Stimulated activated CD4-positive, alpha-beta T cell treated with anti-CD3 and anti-CD28 coated beads, Interleukin-4, amount 100 ng/mL, for 4 hours (primary cell): ENCODE measurements at regions not wholly inside any gene's neighbourhood (a gene's known extent, or its start where the extent isn't known, plus 50 kb on each side); places are given as distances from the start of the nearest gene placed in this dataset.

Experiments
- DNase-seq, 2 experiments: peaks; one replicate each; pipeline ENCODE4 v3.0.0-alpha.2; 2020

DNA sequence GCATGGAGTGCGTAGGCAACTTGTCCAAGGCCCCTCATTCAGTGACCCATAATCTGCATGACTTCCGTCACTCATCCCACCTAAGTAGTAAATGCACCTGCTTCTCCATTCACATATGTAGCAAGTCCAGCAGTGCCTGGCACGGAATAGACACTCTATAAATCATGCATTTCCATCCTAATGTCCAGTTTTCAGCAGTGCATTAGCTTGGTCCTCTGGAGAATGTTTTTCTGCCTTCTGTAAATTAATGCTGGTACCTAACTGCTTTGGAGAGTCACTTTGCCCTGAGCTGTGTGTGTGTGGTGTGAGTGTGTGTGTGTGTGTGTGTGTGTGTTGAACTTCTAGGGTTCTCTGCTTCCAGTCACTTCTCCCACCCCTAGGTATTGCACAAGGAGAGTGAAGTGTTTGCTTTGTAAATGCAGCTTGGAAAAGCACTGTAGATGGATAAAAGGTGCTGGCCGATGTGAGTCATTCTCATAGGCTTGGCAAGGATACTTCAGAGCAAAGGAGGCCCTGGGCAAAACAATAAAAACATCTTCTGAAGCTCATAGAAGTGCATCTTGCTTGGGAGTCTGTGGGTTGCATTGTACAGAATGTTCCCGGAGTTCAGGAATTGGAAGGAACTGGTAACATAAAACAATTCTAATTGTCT lies 181.8 kb downstream of the KATNAL1 start:
- DNase-seq, result no peak

DNA sequence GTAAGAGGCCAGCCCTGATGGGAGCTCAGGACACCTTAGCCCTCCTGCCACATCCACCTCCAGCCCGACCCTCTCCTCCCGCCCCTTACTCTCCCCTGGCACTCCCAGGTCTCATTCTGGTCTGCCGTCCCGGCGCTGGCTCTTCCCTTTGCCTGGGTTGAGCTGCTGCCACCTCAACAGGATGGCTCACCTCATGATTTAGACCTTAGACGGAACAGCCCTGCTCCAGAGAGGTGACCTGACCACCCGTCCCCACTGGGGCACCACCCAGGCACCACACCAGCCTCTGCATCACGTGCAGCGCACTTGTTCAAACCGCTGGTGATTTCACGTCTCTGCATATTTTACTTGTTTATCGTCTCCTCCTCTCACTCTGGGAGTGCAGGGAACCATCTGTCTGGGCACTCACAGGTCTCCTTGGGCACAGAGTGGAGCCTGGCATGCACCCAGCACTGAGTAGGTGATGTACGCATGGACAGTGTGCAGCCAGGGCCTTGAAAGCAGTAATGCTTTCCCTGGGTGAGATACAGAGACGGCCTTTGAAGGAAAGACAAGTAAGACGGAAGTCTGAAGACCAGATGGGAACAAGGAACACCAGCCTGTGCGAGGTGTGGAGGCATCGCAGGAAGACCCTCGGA lies 183.1 kb downstream of the KATNAL1 start:
- no peak for DNase-seq

DNA sequence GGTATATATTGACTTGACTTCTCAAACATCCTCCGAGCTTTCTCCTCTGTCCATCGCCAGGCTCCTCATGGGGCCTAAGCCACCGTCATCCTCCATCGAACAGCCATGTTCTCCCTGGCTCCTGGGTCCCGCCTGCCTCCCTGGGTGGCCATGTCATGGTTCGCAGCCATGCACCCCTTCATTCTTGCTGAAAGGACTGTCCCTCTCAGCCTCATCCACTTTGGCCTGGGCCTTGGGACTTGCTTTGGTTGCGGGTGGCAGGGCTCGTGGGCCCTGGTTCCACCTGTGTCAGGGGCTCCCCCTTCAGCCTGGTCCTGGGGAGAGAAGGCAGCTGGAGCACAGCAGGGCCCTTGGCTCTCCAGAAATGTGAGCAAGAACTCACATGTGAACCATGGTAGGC lies 183.8 kb downstream of the KATNAL1 start:
- no peak for DNase-seq

DNA sequence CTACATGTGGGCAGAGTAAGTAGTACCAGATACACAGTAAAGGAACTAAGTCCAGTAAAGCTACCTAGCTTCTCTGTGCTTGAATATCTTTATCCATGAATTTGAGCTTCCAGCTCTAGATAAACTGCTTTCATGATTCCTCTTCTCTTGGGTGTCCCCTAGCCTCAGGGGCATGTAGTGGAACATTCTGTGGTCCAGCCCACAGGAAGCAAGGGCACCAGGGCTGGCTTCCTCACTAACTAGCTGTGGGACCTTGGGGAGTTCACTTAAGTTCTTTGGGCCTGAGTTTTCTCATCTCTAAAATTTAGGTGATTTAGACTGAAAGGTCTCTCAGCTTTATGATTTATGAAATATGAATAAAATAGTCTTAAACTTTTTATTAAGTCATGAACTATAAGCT lies 185.7 kb downstream of the KATNAL1 start:
- DNase-seq, result no peak

DNA sequence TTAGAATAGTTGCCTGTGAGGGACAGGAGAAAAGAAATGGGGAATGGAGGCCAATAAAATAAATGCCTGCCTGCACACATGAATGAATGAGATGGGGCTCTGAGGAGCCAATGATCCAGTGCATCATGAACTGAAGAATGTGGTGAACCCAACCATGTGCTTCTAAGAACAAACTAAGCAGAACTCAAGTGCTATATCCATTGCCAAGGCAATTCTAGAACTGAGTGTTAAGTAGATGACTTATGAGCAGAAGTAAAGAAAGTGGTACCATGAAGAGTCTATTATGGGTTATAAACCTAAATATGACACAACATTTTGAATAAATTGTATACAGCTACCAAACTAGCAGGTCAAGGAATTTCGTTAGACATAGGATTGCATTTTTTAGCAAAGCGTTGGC lies 186.1 kb downstream of the KATNAL1 start:
- no peak for DNase-seq

DNA sequence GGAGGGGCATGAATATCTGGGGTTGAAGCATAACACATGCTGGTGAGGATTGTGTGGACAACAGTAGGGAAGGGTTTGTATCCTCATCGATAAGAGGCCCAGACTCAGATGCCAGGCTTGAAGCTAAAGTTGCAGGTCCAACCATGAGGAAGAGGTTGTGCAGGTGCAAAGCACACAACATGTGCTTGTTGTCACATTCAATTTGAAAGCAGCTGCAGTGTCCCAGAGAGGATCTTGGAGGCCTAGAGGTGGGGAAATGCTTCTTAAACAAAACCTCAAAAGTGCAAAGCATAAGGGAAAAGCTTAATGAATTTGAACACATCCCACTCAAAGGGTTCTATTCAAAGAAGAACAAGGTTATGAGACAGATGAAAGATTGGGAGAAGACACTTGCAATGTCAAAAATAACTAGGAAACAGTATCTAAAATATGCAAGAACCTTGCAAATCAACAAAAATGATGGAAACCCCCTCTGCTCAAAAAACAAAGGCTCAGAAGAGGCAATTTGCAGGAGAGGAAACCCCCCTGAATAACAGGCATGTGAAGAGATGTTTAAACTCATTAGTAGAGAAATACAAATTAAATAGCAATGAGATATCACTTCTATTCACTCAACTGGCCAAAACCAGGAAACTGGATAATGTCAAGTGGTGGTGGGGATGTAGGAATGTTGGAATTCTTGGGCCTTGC lies 187.1 kb downstream of the KATNAL1 start:
- DNase-seq, result no peak

DNA sequence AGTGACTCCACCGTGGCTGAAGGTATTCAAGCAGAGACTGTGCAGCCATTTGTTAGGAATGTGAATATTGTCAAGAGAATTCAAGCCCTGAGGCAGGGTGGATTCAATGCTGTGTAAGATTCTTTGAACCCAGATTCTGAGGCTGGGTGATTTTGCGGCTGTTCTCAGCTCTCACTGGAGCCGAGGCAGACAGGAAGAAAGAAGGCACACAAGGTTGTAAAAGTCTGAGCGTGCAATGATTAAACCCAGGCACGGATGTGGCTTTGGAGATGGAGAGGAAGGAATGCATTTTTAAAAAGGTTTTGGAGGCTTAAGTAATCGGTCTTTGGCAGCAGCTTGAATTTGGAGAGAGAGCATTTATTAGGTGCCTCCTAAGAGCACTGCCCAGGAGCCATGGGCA lies 187.9 kb downstream of the KATNAL1 start:
- DNase-seq, result no peak

DNA sequence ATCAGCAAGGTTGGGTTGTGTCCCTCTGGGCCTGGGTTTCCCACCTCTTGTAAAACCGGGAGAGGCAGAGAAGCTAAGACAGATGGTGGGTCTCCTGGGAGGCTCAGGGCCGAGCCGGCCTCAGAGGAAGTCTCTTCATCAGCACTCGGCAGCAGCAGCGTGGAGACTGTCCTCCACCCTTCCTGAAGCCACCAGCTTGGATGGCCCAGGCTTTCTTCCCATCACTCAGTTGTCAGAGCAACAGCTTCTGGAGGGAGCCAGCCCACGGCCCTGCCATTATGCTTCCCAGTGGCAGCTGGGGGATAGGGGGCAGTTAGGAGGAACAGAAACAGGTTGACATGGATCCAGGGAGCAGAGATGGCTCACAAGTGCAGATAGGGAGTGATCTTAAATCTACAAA lies 191.0 kb downstream of the KATNAL1 start:
- no peak for DNase-seq

DNA sequence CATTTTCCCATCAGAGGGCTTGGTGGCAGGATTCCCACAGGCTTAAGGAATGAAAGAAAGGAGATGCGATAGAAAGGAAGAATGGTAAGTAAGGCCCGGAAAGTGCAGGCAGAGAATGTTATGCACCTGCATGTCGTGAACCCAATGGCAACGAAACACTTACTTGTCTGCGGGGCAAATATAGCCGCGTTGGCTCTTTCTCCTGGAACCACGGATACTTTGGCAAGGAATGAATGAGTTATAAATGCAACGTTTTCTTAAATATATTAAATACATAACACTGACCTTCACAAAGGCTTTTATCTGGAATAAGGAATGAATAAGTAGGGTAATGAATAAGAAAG lies 192.1 kb downstream of the KATNAL1 start:
- no peak for DNase-seq

DNA sequence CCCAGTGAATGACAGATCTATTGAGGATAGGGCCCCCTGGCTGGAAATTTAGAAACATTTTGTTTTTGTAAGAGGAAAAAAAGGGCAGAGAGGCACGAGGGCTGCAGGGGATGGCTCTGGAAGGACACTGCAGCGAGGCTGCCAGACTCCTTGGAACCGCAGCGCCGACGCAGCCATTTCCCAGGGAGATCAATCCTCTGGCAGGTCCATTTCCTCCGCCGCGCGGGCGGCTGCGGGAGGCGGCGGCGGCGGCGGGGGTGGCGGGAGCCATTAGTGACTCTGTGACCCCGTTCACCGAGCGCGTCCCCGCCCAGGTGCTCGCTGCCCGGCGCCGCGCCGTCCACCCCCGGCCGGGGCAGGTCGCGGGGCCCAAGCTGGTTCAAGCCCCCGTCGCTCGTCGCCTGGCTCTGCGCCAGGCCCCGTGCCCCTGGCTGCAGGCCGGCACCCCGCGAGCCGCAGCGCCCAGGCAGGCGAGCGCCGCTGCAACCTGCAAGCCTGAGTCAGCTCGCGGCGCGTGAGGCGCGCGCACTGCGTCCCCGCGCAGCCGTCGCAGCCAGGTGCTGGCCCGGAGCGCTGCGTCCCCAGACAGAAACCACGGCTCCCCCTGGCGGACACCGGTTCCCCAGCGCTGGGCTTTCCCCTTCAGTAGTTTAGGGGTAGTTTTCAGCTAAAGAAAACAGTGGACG lies 192.6 kb downstream of the KATNAL1 start:
- peak; percentile 89 to 97 for DNase-seq

DNA sequence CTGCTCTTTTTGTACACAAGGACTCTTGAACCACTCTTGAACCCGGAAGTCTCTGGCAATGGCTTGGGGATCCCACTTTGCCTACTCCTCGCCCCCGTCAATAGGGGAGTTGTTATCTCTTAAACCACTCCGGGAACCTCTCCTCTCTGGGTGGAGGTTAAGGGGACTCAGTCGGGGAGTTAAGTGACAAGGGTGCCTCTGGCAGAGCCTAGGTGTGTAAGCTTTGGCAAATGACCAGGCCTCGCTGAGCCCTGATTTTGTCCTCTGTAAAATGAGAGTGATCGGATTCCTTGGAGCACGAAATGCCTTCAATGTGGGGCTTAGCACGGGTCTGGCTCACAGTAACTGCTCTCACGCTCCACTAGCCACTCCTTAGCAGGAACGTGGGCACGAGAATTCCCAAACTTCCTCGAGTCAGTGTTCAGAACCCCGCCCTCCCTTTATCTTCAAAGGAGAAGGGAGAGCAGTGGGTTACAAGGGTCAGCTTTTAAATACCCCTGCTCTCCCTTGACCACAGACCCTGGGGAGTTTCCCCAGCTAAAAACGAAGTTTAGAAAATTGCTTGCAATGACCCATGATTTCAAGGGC lies 193.3 kb downstream of the KATNAL1 start:
- no peak for DNase-seq

DNA sequence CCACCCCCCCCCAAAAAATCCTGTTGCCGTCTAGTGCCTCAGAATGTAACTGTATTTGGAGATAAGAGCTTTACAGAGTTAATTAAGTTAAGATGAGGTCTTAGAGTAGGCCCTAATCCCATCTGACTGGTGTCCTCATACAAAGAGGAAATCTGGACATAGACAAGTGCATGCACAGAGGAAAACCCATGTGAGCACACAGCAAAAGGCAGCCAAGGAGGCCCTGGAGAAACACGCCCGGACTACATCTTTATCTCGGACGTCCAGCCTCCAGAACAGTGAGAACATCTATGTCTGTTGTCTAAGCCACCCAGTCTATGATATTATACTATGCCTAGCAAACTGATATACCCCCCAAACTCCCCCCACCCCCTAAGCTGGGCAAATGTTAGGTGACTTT lies 193.8 kb downstream of the KATNAL1 start:
- no peak for DNase-seq

DNA sequence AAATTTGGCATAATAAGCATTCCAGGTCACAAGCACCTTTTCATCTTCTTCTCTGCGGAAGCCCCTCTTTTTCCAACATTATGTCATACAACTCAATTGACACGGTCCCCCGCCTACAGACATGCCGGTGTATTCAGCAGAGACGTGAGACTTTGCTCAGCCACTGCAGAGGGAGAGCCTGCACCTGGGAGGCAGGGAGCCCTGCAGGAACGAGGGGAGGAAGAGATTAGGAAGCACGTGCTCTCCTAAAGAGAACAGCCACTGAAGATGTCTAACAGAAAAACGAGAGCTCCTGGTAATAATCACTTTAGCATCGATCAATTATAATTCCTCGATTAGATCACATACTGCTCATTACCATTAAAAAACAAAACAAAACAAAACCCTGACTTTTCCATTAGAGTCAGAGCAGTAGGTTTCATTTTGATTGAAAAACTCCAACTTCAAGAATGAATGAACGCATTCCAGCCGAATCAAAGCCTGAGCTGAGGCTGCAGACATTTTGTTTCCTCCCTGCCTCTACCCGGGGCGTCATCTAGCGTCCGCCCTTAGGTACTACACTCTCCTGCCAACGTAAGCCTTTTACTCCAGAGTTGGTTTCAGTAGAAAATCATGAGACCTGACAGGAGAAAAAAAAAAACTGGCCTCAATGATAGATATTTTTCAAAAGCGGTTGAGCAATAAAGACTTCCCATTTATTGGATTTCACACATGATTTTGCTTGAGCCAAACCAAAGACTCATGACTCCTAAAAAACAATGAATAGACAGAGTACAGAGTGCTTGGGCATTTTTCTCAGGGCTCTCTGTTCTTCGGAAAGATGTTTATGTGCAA lies 194.5 kb downstream of the KATNAL1 start:
- DNase-seq, result peak; percentile 71 to 79

DNA sequence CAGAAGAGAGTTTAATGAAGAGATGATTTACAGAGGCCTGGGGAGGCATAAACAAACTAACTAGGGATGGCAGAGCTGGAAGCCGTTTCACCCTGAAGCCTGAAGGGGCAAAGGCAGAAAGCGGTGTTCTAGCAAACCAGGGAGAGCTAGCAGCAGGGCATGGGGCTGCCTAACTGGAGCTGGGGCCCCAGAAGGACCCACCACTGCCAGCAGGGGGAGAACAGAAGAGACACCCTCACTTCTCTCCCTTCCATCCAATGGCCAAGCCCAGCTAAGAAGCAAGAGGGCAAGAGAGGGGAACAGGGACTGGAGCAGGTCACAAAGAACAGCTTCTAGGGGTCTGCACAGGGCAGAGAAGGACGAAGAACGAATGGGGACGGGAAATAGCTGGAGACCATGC lies 195.5 kb downstream of the KATNAL1 start:
- DNase-seq, result no peak

DNA sequence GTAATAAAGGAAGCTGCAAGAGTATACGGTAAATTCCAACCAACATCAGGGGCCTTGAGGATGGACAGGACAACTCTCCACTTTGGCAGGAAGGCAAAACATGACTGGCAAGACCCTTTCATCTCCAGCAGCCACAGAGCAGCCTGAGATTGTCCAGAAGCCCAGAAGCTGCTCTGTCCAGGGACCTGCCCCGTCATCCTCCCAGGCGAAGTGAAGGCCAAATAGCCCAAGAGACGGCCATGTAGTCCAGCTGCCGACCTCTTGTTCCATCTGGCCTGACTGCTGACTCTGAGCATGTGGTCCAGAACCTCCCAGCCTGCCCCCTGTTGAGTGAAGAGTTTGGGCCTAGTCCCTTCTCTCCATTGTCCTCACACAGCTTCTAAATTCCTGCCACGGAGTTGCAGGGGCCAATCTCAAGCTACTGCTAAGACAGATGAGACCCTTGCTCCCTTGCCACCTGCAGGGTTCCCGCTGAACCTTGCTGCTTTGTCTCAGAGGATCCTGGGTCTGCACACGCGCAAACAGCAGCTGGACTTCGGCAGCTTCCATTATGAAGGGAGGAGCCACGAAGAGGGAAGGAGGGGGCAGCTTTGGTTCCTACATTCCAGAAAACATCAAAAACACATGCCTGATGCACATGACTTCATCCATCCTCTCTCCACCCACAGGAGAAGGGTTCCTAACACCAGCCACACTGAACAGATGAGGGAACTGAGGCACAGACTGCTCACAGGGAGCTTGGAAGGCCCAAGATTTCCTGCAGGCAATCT lies 196.9 kb downstream of the KATNAL1 start:
- no peak for DNase-seq

DNA sequence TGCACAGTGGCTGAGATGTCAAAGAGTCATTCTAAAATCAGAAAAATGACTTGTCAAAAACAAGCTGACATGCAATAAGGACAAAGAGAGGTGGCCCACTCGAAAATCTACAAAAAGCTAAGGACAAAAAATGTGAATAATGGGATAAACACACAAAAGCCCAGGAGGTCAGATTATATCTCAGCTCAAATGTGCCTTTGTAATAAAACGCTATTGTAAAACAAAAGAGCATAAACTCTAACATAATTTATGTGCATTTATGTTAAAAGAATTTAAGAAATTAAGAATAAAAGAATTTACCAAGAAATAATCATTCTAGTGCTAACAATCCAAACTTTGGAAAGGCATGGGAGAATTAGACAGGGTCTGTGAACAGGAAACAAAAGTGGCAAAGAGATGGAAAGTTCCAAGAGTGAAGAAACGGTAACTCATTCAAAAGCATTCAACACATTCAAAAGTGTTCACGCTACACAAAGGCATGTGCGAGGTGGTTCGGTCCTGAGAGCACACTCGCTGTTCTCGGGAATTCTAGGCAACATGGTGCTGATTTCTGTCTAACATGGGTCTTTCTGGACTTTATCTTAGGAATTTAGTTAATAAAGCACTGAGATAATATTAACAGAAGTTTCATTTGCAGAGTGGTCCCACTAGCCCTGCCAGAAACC lies 197.7 kb downstream of the KATNAL1 start:
- no peak for DNase-seq

DNA sequence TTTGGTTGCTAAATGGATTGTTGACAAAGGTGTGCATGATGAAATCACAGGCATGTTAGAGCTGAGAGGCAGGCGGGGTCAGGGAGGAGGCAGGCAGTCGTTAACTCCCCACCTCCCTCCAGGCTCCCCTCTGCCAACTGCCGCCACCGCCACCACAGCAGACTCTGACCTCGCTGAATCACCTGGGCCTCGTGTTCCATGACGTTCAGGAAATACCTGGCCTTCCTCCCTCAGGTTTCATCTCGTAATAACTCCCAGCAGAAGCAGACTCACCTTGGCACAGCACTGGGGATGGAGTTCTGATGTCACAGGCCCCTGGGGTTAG lies 198.5 kb downstream of the KATNAL1 start:
- DNase-seq, result no peak

DNA sequence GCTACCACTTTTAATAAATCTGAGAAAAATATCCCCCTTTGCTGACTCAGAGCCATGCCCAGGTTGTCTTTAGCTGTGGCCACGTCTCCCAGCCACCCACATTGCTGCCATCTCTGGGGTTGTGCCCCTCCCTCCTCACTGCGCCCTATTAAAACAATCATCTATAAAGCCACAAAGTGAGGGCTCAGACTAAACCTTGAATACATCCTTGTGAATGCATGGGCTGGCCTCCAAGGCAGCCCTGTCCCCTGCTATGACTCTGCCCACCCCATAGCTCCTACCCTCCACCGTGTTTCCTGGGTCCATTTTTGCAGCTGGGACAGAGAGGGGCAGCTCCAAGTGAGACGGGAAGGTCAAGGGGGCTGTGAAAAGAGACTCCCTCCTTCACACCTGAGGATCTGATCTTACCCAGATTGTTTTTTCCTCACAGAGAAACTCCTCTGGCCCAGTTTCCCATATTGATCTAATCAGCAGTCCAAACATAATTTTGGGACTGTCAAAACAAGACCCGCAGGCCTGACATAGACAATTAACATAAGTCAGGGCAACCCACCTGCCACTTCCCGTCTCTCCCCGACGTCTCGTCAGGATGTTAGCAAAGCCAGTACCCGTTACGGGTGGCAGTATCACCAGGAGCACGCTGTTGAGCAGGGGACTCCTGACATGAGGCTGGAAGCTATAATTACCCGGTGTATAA lies 199.0 kb downstream of the KATNAL1 start:
- no peak for DNase-seq

DNA sequence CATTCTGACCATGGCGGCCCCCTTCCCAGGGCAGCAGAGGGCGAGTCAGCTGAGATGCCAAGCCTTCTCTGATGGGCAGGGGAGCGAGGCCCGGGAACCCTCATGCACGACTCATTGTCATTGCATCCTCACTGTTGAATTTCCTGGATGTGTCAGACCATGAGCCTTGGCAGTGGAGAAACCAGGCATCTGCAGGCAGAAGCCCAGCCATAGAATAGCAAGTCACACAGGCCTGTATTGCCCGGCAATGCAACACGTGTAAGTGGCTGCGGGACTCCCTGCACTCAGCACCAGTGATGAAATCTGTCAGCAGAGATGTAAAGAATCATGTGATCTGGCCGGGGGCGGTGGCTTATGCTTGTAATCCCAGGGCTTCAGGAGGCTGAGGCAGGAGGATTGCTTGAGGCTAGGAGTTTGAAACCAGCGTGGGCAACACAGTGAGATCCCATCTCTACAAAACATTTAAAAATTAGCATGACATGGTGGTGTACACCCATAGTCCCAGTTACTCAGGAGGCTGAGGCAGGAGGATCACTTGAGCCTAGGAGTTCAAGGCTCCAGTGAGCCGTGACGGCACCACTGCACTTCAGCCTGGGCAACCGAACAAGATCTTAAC lies 199.7 kb downstream of the KATNAL1 start:
- no peak for DNase-seq

DNA sequence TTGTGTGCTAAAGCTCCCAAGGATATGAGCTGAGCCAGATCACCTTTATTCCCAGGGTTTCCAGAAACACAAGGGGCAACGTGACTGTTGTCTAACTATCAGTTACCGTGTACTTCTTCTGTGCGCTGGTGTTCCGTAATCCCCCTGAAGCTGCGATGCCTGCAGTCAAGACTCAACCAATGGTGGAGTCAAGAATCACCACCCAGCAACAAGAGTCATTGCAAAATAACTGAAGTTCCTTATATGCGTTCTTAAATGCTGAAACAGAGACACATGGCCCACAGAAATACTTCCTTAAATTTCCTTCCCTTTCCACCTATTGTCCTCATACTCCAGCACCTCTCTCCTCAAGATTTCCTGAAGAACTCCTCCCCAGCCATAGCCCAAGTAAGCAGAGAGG lies 200.2 kb downstream of the KATNAL1 start:
- DNase-seq, result no peak
